ENCODE measurements at regions not wholly inside any gene's neighbourhood (a gene's known extent, or its start where the extent isn't known, plus 50 kb on each side); places are given as distances from the start of the nearest gene placed in this dataset.
"Not testable (repeated sequence)": the region's sequence is repeated elsewhere in the genome, so short reads cannot be mapped to it uniquely, and the experiment has no call there.

GRCh38 chr13:62158520-62158919 is 742.9 kb upstream of the PCDH20 start:
- no peak for DNase-seq

GRCh38 chr13:62151724-62152123 is 736.1 kb upstream of the PCDH20 start:
- DNase-seq: not testable (repeated sequence)

- DNase-seq: no peak
Measured at GRCh38 chr13:62142048-62142447, 726.4 kb upstream of the PCDH20 start.

- no peak for DNase-seq
Measured at GRCh38 chr13:62139597-62139996, 723.9 kb upstream of the PCDH20 start.

GRCh38 chr13:62137629-62138405 is 722.2 kb upstream of the PCDH20 start:
- no peak for DNase-seq

GRCh38 chr13:62131604-62132003 is 716.0 kb upstream of the PCDH20 start:
- no peak for DNase-seq

- DNase-seq: no peak
Measured at GRCh38 chr13:62130062-62130970, 714.7 kb upstream of the PCDH20 start.

GRCh38 chr13:62129000-62129551 is 713.4 kb upstream of the PCDH20 start:
- DNase-seq: no peak

GRCh38 chr13:62126400-62126799 is 710.8 kb upstream of the PCDH20 start:
- no peak for DNase-seq

GRCh38 chr13:62125451-62125850 is 709.8 kb upstream of the PCDH20 start:
- no peak for DNase-seq

- no peak for DNase-seq
Measured at GRCh38 chr13:62123409-62123808, 707.8 kb upstream of the PCDH20 start.

- no peak for DNase-seq
Measured at GRCh38 chr13:62122434-62122833, 706.8 kb upstream of the PCDH20 start.

- DNase-seq: no peak
Measured at GRCh38 chr13:62119739-62120700, 704.4 kb upstream of the PCDH20 start.

- no peak for DNase-seq
Measured at GRCh38 chr13:62115831-62116230, 700.2 kb upstream of the PCDH20 start.

- no peak for DNase-seq
Measured at GRCh38 chr13:62113179-62113578, 697.5 kb upstream of the PCDH20 start.

- no peak for DNase-seq
Measured at GRCh38 chr13:62110079-62110478, 694.4 kb upstream of the PCDH20 start.

- not testable (repeated sequence) for DNase-seq
Measured at GRCh38 chr13:62104136-62104535, 688.5 kb upstream of the PCDH20 start.

- no peak for DNase-seq
Measured at GRCh38 chr13:62096652-62097051, 681.0 kb upstream of the PCDH20 start.

- no peak for DNase-seq
Measured at GRCh38 chr13:62094932-62095331, 679.3 kb upstream of the PCDH20 start.

- no peak for DNase-seq
Measured at GRCh38 chr13:62093984-62094780, 678.5 kb upstream of the PCDH20 start.

Data from nucleus accumbens (tissue), 56 donors.